ENCODE measurements at regions not wholly inside any gene's neighbourhood (a gene's known extent, or its start where the extent isn't known, plus 50 kb on each side); places are given as distances from the start of the nearest gene placed in this dataset.
"Not testable (repeated sequence)": the region's sequence is repeated elsewhere in the genome, so short reads cannot be mapped to it uniquely, and the experiment has no call there.

DNA sequence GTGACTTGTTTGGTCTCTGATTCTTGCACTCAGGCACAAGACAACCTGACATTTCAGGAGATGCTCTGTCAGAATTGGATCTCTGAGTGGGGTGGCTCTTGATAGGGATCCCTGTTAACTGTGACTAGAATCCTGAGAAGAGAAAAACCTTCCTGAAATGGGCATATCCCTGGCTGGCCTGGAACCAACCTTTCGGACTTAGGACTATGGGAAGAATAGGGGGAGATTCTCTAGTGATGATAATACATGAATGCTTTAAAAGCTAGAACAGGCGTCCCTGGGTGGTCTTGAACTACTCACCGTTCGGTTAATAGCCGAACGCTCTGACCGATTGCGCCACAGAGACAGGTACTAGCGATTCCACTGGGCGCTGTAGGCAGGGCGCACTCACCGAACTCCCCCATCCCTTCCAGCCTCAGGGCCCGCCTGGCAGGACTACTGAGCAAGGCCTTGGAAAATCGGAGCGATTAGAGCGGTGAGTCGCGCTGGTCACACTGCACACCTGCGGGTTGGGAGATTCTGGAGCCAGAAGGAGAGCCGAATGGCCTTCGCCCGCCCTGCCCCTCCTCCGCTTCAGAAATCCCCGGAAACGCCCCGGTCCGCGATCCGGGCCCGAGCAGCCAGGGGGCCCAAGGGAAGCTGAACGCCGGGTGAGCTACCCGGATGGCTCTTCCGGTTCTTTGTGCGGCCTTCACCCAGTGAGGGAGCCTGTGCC lies 257.6 kb upstream of the NOTCH2NLA start:
- peak; percentile 89 for ATAC-seq (ENCODE audit: low read depth)
- in situ Hi-C loops (cut with MboI; ENCODE audit: low sequenced_read_pairs); H4K5ac ChIP-seq (ENCODE audit: low read depth, low read length); H3K9me3 ChIP-seq (ENCODE audit: control insufficient read depth, insufficient read depth, low read length); POLR2A ChIA-PET (ENCODE audit: unreplicated experiment); H3K4ac ChIP-seq (ENCODE audit: low read depth, low read length); intact Hi-C loops (cut with micrococcal nuclease); H2AFZ ChIP-seq (replicated peaks; ENCODE audit: low read length, poor library complexity); H2AK9ac ChIP-seq (replicated peaks; ENCODE audit: low read depth, low read length, poor library complexity); H3K23ac ChIP-seq (ENCODE audit: low read depth, low read length); H4K91ac ChIP-seq (ENCODE audit: insufficient read depth, low read depth, low read length); H2BK120ac ChIP-seq (ENCODE audit: low read depth, low read length); dilution Hi-C loops (cut with HindIII; ENCODE audit: low sequenced_read_pairs, unreplicated experiment); H3K36me3 ChIP-seq (ENCODE audit: control insufficient read depth, insufficient read depth, low read length); H2BK15ac ChIP-seq (ENCODE audit: low read depth, low read length); H3K9me1 ChIP-seq (ENCODE audit: insufficient read depth, low read length); H2BK5ac ChIP-seq (ENCODE audit: low read depth, low read length, poor library complexity, severe bottlenecking); H3K79me1 ChIP-seq (ENCODE audit: low read depth in 1 of 2, low read length in 2 of 2); H3K18ac ChIP-seq (ENCODE audit: low read depth, low read length); H3K9ac ChIP-seq (ENCODE audit: low read depth, low read length); CTCF ChIA-PET; H3K4me1 ChIP-seq (ENCODE audit: control insufficient read depth, insufficient read depth, low read length); BruUV-seq (replicated peaks); H3K56ac ChIP-seq (ENCODE audit: extremely low read depth, insufficient read depth, low read length); H2BK20ac ChIP-seq (ENCODE audit: low read depth, low read length); H3K14ac ChIP-seq (replicated peaks; ENCODE audit: low read depth, low read length); H2AK5ac ChIP-seq (ENCODE audit: low read depth, low read length); H3K27me3 ChIP-seq (ENCODE audit: control insufficient read depth, insufficient read depth, low read length); H4K20me1 ChIP-seq (ENCODE audit: insufficient read depth, low read length): not testable (repeated sequence)
- peak; percentile 0 for DNase-seq
- no CpG with 5 or more reads among the region's 35 CpGs for WGBS, 2 experiments (ENCODE audit: extremely low coverage in 2 of 2, insufficient read length in 1 of 2)
- peak overlapping the region; percentile 69 to 72; a peak in 2 of 4 replicates for H4K8ac ChIP-seq (ENCODE audit: low read depth in 2 of 2, low read length in 2 of 2)
- H3K27ac ChIP-seq (ENCODE audit: insufficient read depth, low read length) = 0 out of 2 replicates have a peak overlapping the region, but pooled peaks have one; percentile 3
- peak overlapping the region; percentile 11; the same call in 1 of the 2 replicates for H3K4me3 ChIP-seq (ENCODE audit: insufficient read depth, low read depth, low read length)
- H3K4me2 ChIP-seq (ENCODE audit: low read depth, low read length) = peak overlapping the region; percentile 45

- H3K14ac ChIP-seq (replicated peaks; ENCODE audit: low read depth, low read length); H4K5ac ChIP-seq (ENCODE audit: low read depth, low read length); H2BK20ac ChIP-seq (ENCODE audit: low read depth, low read length); H4K8ac ChIP-seq (ENCODE audit: low read depth in 2 of 2, low read length in 2 of 2); POLR2A ChIA-PET (ENCODE audit: unreplicated experiment); dilution Hi-C loops (cut with HindIII; ENCODE audit: low sequenced_read_pairs, unreplicated experiment); H3K9me1 ChIP-seq (ENCODE audit: insufficient read depth, low read length); H3K36me3 ChIP-seq (ENCODE audit: control insufficient read depth, insufficient read depth, low read length); H3K56ac ChIP-seq (ENCODE audit: extremely low read depth, insufficient read depth, low read length); H3K27ac ChIP-seq (ENCODE audit: insufficient read depth, low read length); H3K4me2 ChIP-seq (ENCODE audit: low read depth, low read length); in situ Hi-C loops (cut with MboI; ENCODE audit: low sequenced_read_pairs); H3K23ac ChIP-seq (ENCODE audit: low read depth, low read length); H4K91ac ChIP-seq (ENCODE audit: insufficient read depth, low read depth, low read length); H3K9ac ChIP-seq (ENCODE audit: low read depth, low read length); H4K20me1 ChIP-seq (ENCODE audit: insufficient read depth, low read length); H2AK9ac ChIP-seq (replicated peaks; ENCODE audit: low read depth, low read length, poor library complexity); intact Hi-C loops (cut with micrococcal nuclease); BruUV-seq (replicated peaks); H2BK15ac ChIP-seq (ENCODE audit: low read depth, low read length); H2AK5ac ChIP-seq (ENCODE audit: low read depth, low read length); H3K79me1 ChIP-seq (ENCODE audit: low read depth in 1 of 2, low read length in 2 of 2); H2BK120ac ChIP-seq (ENCODE audit: low read depth, low read length); H3K27me3 ChIP-seq (ENCODE audit: control insufficient read depth, insufficient read depth, low read length); H2BK5ac ChIP-seq (ENCODE audit: low read depth, low read length, poor library complexity, severe bottlenecking); H2AFZ ChIP-seq (replicated peaks; ENCODE audit: low read length, poor library complexity); DNase-seq; H3K4ac ChIP-seq (ENCODE audit: low read depth, low read length); ATAC-seq (ENCODE audit: low read depth); H3K4me3 ChIP-seq (ENCODE audit: insufficient read depth, low read depth, low read length); H3K9me3 ChIP-seq (ENCODE audit: control insufficient read depth, insufficient read depth, low read length); H3K4me1 ChIP-seq (ENCODE audit: control insufficient read depth, insufficient read depth, low read length); H3K18ac ChIP-seq (ENCODE audit: low read depth, low read length); CTCF ChIA-PET: not testable (repeated sequence)
- WGBS, 2 experiments (ENCODE audit: extremely low coverage in 2 of 2, insufficient read length in 1 of 2) = no CpG with 5 or more reads among the region's 2 CpGs
Observed at GRCh38 chr1:146484195-146484594, 255.4 kb upstream of the NOTCH2NLA start.
